PC-3 (cell line): ENCODE measurements at regions not wholly inside any gene's neighbourhood (a gene's known extent, or its start where the extent isn't known, plus 50 kb on each side); places are given as distances from the start of the nearest gene placed in this dataset.

Source experiments
- ATAC-seq: fragments of 200-7000 bp; cut with Tn5 transposase; 2 replicates; pipeline ENCODE4 v1.9.1; 2020; ENCODE audit warnings: mild to moderate bottlenecking, moderate library complexity
- BruUV-seq: library from RNA; stranded (reverse); fragments of 400-500 nt; replicated peaks from 2 replicates; lab custom pipeline; 2021; lab: Mats Ljungman, UMichigan
- CTCF ChIA-PET: fragments of 300-600 bp; sonication (Branson Sonifier 250); formaldehyde crosslinking; loops from one replicate; lab custom pipeline; 2022; ENCODE audit warnings: antibody characterized with exemption; lab: Charles Lee
- POLR2A ChIA-PET: fragments of 300-600 bp; sonication (Branson Sonifier 250); formaldehyde crosslinking; loops from one replicate; lab custom pipeline; 2022; ENCODE audit warnings: antibody characterized with exemption; ENCODE audit not compliant: unreplicated experiment; lab: Charles Lee
- DNase-seq: peaks from one replicate; pipeline ENCODE4 v3.0.0-alpha.2; 2015
- H2AFZ ChIP-seq: fragments of 300-600 bp; sonication (generic); 2 replicates; pipeline ENCODE4 v1.6.0; 2016; ENCODE audit warnings: antibody characterized with exemption, low read length
- H3F3A ChIP-seq: fragments of 300-600 bp; sonication (generic); one replicate; pipeline ENCODE4 v1.6.0; 2017; ENCODE audit warnings: antibody characterized with exemption, low read length, control low read depth, mild to moderate bottlenecking; ENCODE audit not compliant: unreplicated experiment
- H3K27ac ChIP-seq: fragments of 300-600 bp; sonication (generic); 2 replicates; pipeline ENCODE4 v1.5.1; 2016; ENCODE audit warnings: mild to moderate bottlenecking, low read length
- H3K27me3 ChIP-seq: fragments of 300-600 bp; sonication (generic); 2 replicates; pipeline ENCODE4 v1.6.1; 2016; ENCODE audit warnings: low read length, mixed read lengths
- H3K36me3 ChIP-seq: fragments of 300-600 bp; sonication (generic); 2 replicates; pipeline ENCODE4 v1.6.1; 2016; ENCODE audit warnings: low read depth, mixed run types, low read length, mixed read lengths
- H3K4me1 ChIP-seq: fragments of 300-600 bp; sonication (generic); 2 replicates; pipeline ENCODE4 v1.5.1; 2016; ENCODE audit warnings: low read length; ENCODE audit not compliant: insufficient read depth
- H3K4me2 ChIP-seq: fragments of 300-600 bp; sonication (generic); 2 replicates; pipeline ENCODE4 v1.6.0; 2016; ENCODE audit warnings: low read length
- H3K4me3 ChIP-seq: fragments of 300-600 bp; sonication (generic); 2 replicates; pipeline ENCODE4 v1.5.1; 2016; ENCODE audit warnings: mild to moderate bottlenecking, low read length, mixed read lengths
- H3K79me2 ChIP-seq: fragments of 300-600 bp; sonication (generic); 2 replicates; pipeline ENCODE4 v1.6.1; 2017; ENCODE audit warnings: low read length, mixed read lengths
- H3K9ac ChIP-seq: fragments of 300-600 bp; sonication (generic); 2 replicates; pipeline ENCODE4 v1.6.0; 2016; ENCODE audit warnings: mild to moderate bottlenecking, low read length
- H3K9me2 ChIP-seq: fragments of 300-600 bp; sonication (generic); replicated peaks from 2 replicates; pipeline ENCODE4 v1.6.1; 2016; ENCODE audit warnings: mixed run types, low read length, mixed read lengths
- H3K9me3 ChIP-seq: fragments of 300-600 bp; sonication (generic); 2 replicates; pipeline ENCODE4 v1.6.1; 2016; ENCODE audit warnings: low read length, mixed read lengths
- H4K20me1 ChIP-seq: fragments of 300-600 bp; sonication (generic); 2 replicates; pipeline ENCODE4 v1.6.1; 2016; ENCODE audit warnings: low read length, mixed read lengths
- CTCF ChIP-seq: fragments of 300-600 bp; sonication (generic); conservative IDR thresholded peaks from 2 replicates; pipeline ENCODE4 v1.5.1; 2017; ENCODE audit warnings: antibody characterized with exemption, low read depth, mild to moderate bottlenecking, low read length
- EZH2 ChIP-seq: fragments of 300-600 bp; sonication (generic); IDR thresholded peaks from one replicate; pipeline ENCODE4 v1.6.1; 2017; ENCODE audit warnings: antibody characterized with exemption, mild to moderate bottlenecking, low read length; ENCODE audit not compliant: unreplicated experiment
- EZH2phosphoT487 ChIP-seq: fragments of 300-600 bp; sonication (generic); IDR thresholded peaks from 2 replicates; pipeline ENCODE4 v1.6.1; 2018; ENCODE audit warnings: mild to moderate bottlenecking, antibody characterized with exemption, low read length, borderline replicate concordance
- intact Hi-C: fragments of 100-400 bp; cut with micrococcal nuclease; formaldehyde crosslinking; loops from 2 replicates; pipeline ENCODE4 v1.9.0; 2023

DNA sequence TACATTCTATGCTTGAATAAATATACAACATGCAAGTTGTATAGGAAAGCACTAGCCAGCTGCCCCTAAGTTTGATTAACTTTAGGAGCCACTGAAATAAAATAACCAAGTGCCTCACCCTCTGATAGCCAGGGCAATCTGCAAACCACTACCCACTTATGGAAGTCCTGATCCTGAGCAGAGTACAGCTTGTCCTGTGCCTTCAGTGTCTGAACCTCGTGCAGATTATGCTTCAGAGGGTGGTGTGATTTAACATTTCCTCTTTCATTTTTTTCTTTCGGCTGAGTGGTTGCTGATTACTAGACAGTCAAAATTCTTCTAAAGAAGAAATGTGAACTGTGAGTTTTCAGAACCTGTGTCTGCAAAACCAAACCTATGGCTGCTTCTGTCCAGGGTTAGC lies 327.7 kb downstream of the PIK3R1 start:
- no peaks in the 10 kb centered on the region for H3K79me2 ChIP-seq
- peaks cover 10% of the 10 kb centered on the region; the same call in 1 of the 2 replicates for H3K27me3 ChIP-seq
- H2AFZ ChIP-seq = no peak overlapping the region
- H3K9ac ChIP-seq = no peak overlapping the region
- POLR2A ChIA-PET = no interaction called here
- ATAC-seq (no peak), DNase-seq (no peak)
- H3K4me3 ChIP-seq = no peak overlapping the region
- no peaks in the 10 kb centered on the region for H3K36me3 ChIP-seq
- no peak overlapping the region for H3K27ac ChIP-seq
- intact Hi-C loops = no loop called here
- no peaks in the 10 kb centered on the region for H3K9me2 ChIP-seq
- no TSS peak for BruUV-seq
- H3K4me2 ChIP-seq = no peak overlapping the region
- H3K4me1 ChIP-seq = 0 out of 2 replicates have a peak, but pooled peaks cover 8% of the 10 kb centered on the region
- no peaks in the 10 kb centered on the region for H3K9me3 ChIP-seq
- no peaks in the 10 kb centered on the region for H3F3A ChIP-seq
- CTCF ChIA-PET = no interaction called here
- H4K20me1 ChIP-seq = no peaks in the 10 kb centered on the region
- TF ChIP-seq CTCF = no peak
- TF ChIP-seq EZH2 = no peak
- TF ChIP-seq EZH2phosphoT487 = no peak

DNA sequence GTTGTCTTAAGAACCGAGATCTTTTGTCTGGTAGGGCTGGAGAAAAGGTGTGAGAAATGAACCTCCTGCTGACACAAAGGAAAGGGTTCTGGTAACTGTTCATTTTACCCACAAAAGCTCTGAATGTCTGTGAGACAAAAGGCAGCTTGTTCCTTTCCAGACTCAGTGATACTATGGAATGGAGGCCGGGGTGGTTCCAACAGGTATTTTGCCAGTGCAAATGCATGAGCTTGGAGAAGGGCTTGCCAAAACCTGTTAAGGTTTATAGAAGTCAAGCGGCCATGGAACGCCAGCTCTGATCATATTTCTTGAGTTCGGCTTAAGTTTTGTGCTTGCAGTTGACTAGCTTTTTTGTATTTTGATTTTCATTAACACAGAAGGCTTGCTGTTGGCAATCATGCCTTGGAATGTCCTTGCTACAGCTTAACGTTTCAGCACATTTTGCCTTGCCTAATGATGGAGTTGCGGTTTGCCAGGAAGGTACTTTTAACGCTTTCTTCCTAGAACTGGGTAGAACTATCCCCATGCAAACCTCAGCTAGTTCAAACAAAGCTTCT lies 328.6 kb downstream of the PIK3R1 start:
- H3K9me3 ChIP-seq = no peaks in the 10 kb centered on the region
- peak overlapping the region; percentile 41 for H3K4me2 ChIP-seq
- TF ChIP-seq EZH2 = no peak
- no peak for TF ChIP-seq CTCF
- no peak for TF ChIP-seq EZH2phosphoT487
- no peaks in the 10 kb centered on the region for H3K9me2 ChIP-seq
- peaks cover 10% of the 10 kb centered on the region; the same call in 1 of the 2 replicates for H3K27me3 ChIP-seq
- H3K4me1 ChIP-seq = 0 out of 2 replicates have a peak, but pooled peaks cover 8% of the 10 kb centered on the region
- intact Hi-C loops = no loop called here
- CTCF ChIA-PET = no interaction called here
- POLR2A ChIA-PET = no interaction called here
- no TSS peak for BruUV-seq
- no peak overlapping the region for H3K27ac ChIP-seq
- no peak overlapping the region for H2AFZ ChIP-seq
- no peaks in the 10 kb centered on the region for H3K79me2 ChIP-seq
- H3K36me3 ChIP-seq = no peaks in the 10 kb centered on the region
- ATAC-seq (no peak; the same call in 1 of the 2 replicates), DNase-seq (no peak)
- H3K9ac ChIP-seq = no peak overlapping the region
- H4K20me1 ChIP-seq = no peaks in the 10 kb centered on the region
- no peak overlapping the region for H3K4me3 ChIP-seq
- no peaks in the 10 kb centered on the region for H3F3A ChIP-seq
